ENCODE measurements at regions not wholly inside any gene's neighbourhood (a gene's known extent, or its start where the extent isn't known, plus 50 kb on each side); places are given as distances from the start of the nearest gene placed in this dataset.

DNA sequence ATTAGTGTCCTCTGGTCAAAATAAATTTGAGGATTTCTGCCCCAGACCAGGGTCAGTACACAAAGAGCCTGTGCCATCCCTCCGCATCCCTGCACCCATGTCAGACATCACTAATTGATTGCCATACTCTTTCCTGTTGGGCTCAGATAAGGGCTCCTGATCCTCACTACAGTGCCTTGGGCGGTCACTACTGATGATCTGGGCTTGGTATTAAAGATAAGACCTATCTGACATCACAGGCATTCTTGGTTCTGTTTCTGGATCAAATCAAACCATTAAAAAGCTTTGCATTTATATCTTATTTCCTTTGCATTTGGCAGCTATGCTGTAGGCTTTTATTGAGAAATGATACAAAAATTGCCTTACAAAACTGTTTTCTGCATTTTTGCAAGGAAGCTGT is 103.5 kb upstream of the TENM4 start:
- Histone ChIP-seq H3K4me2 (no peak overlapping the region), H3F3A (ENCODE audit: low read depth) (peaks cover 12% of the 10 kb centered on the region), H3K27ac (no peak overlapping the region), H3K36me3 (no peaks in the 10 kb centered on the region), H3K79me2 (ENCODE audit: low read depth) (no peaks in the 10 kb centered on the region), H3K4me1 (peaks cover 19% of the 10 kb centered on the region), H3K27me3 (no peaks in the 10 kb centered on the region), H2AFZ (replicated peaks) (no peak overlapping the region), H3K9ac (no peak overlapping the region), H3K9me3 (ENCODE audit: low read depth) (no peaks in the 10 kb centered on the region), H3K4me3 (no peak overlapping the region), H4K20me1 (ENCODE audit: low read depth) (no peaks in the 10 kb centered on the region)
- Mint-ChIP-seq H3K9me3 (no peaks in the 10 kb centered on the region), H3K27ac (no peak overlapping the region), H3K4me3 (no peak overlapping the region), H3K27me3 (ENCODE audit: insufficient read depth, low read depth) (peaks cover 2% of the 10 kb centered on the region), H3K4me1 (no peaks in the 10 kb centered on the region), H3K36me3 (no peaks in the 10 kb centered on the region)
- DNase-seq (ENCODE audit: low spot score) = no peak
- TF ChIP-seq, protein P1, sequence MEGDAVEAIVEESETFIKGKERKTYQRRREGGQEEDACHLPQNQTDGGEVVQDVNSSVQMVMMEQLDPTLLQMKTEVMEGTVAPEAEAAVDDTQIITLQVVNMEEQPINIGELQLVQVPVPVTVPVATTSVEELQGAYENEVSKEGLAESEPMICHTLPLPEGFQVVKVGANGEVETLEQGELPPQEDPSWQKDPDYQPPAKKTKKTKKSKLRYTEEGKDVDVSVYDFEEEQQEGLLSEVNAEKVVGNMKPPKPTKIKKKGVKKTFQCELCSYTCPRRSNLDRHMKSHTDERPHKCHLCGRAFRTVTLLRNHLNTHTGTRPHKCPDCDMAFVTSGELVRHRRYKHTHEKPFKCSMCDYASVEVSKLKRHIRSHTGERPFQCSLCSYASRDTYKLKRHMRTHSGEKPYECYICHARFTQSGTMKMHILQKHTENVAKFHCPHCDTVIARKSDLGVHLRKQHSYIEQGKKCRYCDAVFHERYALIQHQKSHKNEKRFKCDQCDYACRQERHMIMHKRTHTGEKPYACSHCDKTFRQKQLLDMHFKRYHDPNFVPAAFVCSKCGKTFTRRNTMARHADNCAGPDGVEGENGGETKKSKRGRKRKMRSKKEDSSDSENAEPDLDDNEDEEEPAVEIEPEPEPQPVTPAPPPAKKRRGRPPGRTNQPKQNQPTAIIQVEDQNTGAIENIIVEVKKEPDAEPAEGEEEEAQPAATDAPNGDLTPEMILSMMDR (IDR thresholded peaks at IDR 0.05) = no peak
- TF ChIP-seq EZH2phosphoT487 (IDR thresholded peaks at IDR 0.05) = no peak
- TF ChIP-seq EZH2 (IDR thresholded peaks at IDR 0.05) = no peak

DNA sequence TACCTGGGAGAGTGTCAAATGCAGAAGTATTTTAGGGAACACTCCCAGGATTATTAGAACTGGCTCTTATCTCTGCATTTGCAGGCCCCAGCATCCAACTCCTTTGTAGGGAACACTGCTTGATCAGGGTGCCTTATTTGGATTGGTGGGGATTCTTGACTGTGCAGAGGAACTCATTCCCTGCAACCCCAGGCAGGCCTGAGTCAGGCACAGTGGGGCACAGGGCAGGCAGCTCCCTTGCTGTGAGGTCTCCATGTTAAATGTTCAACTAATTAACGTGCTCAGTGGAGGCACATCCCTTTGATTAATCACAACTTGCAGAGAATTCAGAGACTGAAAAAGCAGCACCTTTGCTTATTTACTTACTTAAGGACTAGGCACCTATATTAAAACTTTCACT is 102.3 kb upstream of the TENM4 start:
- Histone ChIP-seq H3K36me3 (no peaks in the 10 kb centered on the region), H3K27me3 (no peaks in the 10 kb centered on the region), H4K20me1 (ENCODE audit: low read depth) (no peaks in the 10 kb centered on the region), H3K4me1 (peaks cover 19% of the 10 kb centered on the region), H3K27ac (no peak overlapping the region), H3F3A (ENCODE audit: low read depth) (peaks cover 12% of the 10 kb centered on the region), H2AFZ (replicated peaks) (no peak overlapping the region), H3K9ac (no peak overlapping the region), H3K79me2 (ENCODE audit: low read depth) (no peaks in the 10 kb centered on the region), H3K4me2 (no peak overlapping the region), H3K9me3 (ENCODE audit: low read depth) (no peaks in the 10 kb centered on the region), H3K4me3 (no peak overlapping the region)
- no peak for DNase-seq (ENCODE audit: low spot score)
- no peaks in the 10 kb centered on the region for H3K9me3 Mint-ChIP-seq
- H3K27ac Mint-ChIP-seq = no peak overlapping the region
- no peak overlapping the region for H3K4me3 Mint-ChIP-seq
- no peaks in the 10 kb centered on the region for H3K36me3 Mint-ChIP-seq
- H3K27me3 Mint-ChIP-seq (ENCODE audit: insufficient read depth, low read depth) = peaks cover 3% of the 10 kb centered on the region
- H3K4me1 Mint-ChIP-seq = no peaks in the 10 kb centered on the region
- TF ChIP-seq, protein P1 (IDR thresholded peaks at IDR 0.05) = no peak
- TF ChIP-seq EZH2phosphoT487 (IDR thresholded peaks at IDR 0.05) (no peak), EZH2 (IDR thresholded peaks at IDR 0.05) (no peak)

DNA sequence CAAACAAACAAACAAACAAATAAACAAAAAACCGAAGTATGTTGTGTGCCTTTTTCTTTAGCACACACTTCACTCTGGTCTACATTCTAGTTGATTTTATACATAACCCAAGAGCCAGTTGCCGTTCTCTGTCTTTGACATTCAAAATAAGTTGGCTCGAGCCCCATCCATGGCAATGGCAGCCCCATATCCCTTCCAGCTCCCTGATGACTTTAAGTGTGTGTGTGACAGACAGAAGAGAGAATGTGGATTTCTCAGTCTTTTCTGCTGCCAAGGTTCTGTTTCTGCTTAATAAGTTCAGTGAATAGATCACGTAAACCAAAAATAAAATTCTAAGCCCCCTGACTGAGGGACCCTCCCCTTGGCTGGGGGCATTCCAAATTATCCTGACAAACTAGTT is 100.6 kb upstream of the TENM4 start:
- Histone ChIP-seq H3K4me3 (no peak overlapping the region), H3K79me2 (ENCODE audit: low read depth) (no peaks in the 10 kb centered on the region), H3K4me2 (no peak overlapping the region), H3K27ac (no peak overlapping the region), H3K27me3 (no peaks in the 10 kb centered on the region), H3F3A (ENCODE audit: low read depth) (peaks cover 12% of the 10 kb centered on the region), H3K9me3 (ENCODE audit: low read depth) (no peaks in the 10 kb centered on the region), H3K9ac (no peak overlapping the region), H3K4me1 (peaks cover 19% of the 10 kb centered on the region), H2AFZ (replicated peaks) (no peak overlapping the region), H3K36me3 (no peaks in the 10 kb centered on the region), H4K20me1 (ENCODE audit: low read depth) (no peaks in the 10 kb centered on the region)
- no peak for DNase-seq (ENCODE audit: low spot score)
- Mint-ChIP-seq H3K27me3 (ENCODE audit: insufficient read depth, low read depth) (peaks cover 7% of the 10 kb centered on the region), H3K27ac (no peak overlapping the region), H3K4me3 (no peak overlapping the region), H3K36me3 (no peaks in the 10 kb centered on the region), H3K4me1 (no peaks in the 10 kb centered on the region), H3K9me3 (no peaks in the 10 kb centered on the region)
- TF ChIP-seq, protein P1 (IDR thresholded peaks at IDR 0.05) = no peak
- TF ChIP-seq EZH2phosphoT487 (IDR thresholded peaks at IDR 0.05) = no peak
- TF ChIP-seq EZH2 (IDR thresholded peaks at IDR 0.05) = no peak

All from neural progenitor cell (in vitro differentiated cells).